GM19467 (cell line): ENCODE measurements at regions not wholly inside any gene's neighbourhood (a gene's known extent, or its start where the extent isn't known, plus 50 kb on each side); places are given as distances from the start of the nearest gene placed in this dataset.

Experiments
- ATAC-seq: cut with Tn5 transposase; IDR thresholded peaks from one replicate; pipeline ENCODE4 v1.9.1; 2021; ENCODE audit warnings: mild to moderate bottlenecking, moderate library complexity; ENCODE audit not compliant: unreplicated experiment

DNA sequence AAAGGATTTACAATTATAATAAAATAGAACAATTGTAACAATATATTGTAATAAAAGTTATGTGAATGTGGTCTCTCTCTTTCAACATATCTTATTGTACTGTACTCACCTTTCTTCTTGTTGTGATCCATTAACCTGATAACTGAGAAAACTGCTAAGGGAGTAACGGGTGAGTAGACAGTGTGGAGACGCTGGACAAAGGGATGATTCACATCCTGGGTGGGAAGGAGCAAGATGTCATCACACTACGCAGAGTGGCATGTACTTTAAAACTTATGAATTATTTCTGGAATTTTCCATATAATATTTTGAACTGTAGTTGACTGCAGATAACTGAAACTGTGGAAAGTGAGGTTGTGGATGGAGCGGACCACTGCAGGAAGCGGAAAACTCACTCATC lies 91.2 kb upstream of the PLPP4 start:
- no peak for ATAC-seq

GRCh38 chr10:120367341-120367740 lies 89.7 kb upstream of the PLPP4 start:
- no peak for ATAC-seq

DNA sequence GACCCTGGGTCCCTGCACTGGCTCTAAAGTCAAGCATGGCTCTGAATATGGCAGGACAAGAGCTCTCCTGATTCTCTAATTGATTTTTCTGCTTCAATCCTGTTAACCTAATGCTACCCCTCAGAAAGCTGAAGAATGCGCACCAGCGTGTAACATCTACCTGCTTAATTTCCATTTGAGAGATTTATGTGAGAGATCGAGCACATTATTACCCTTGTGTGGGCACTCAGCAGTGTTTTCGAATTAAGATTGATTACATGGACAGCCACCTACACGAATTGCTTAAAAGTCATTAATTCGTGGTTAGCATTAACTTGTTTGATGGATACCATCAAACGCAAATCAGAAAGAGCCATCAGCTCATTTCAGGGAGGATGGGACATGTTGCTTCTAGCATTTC lies 88.7 kb upstream of the PLPP4 start:
- ATAC-seq = no peak

DNA sequence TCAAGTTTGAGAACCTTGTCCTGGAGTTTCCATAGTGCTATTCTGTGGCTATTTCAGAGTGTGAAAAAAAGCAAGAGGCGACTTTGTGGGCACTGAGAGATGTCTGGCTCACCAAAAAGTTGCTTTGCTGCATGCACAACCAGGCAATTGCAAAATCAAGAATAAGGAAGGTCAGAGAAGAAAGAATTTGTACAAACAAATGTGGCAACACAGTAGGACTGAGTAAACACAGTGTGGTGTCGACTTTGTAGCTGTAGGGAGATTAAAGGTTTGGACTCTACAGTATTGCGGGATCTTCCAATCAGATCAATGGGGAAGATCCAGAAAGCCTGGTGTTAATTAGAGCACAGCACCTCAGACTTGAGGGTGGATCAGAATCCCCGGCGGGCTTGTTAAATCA lies 88.1 kb upstream of the PLPP4 start:
- ATAC-seq = no peak

DNA sequence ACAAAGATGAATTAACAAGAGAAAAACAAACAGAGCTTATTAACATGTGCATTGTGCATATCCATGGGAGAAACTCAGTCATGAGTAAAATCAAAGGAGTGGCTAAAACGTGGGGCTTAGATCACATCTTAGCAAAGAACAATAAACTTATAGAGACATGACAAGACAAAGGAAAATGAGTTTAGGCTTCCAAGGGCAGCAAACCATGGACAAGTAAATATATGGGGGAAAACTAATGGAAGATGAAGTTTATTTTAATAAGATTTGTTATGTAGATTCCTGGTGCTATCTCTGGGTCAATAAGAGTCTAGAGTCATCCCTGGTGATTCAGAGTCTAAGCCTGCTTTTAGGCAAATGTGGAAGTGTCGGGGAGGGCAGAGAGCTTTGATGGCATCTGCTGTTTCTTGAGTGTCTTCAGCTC lies 87.2 kb upstream of the PLPP4 start:
- no peak for ATAC-seq

GRCh38 chr10:120371856-120372255 lies 85.2 kb upstream of the PLPP4 start:
- no peak for ATAC-seq

- no peak for ATAC-seq
These were observed 84.1 kb upstream of the PLPP4 start for GRCh38 chr10:120372917-120373316.

GRCh38 chr10:120375666-120376065 lies 81.4 kb upstream of the PLPP4 start:
- ATAC-seq = no peak

- ATAC-seq = no peak
These were observed 75.1 kb upstream of the PLPP4 start for GRCh38 chr10:120381931-120382330.

DNA sequence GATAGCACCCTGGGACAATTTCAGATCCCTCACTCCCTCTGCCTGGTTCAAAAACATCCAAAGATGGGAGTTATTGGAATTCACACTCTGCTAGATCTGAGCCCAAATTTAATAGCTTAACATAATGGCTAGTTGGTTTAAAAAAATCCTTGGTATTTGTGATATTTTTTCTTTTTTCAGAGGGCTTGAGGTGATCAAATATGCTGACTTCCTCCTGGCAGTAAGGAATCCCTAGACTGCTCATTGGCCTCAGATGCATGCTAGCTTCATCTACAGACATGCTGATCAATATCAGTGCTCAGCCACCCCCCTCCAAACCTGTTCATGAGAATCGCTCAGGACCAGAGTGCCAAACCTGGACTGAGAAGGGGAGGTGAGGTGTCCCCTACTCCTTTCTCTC lies 74.7 kb upstream of the PLPP4 start:
- no peak for ATAC-seq

- ATAC-seq = no peak
These were observed 71.0 kb upstream of the PLPP4 start for GRCh38 chr10:120385992-120386391.

DNA sequence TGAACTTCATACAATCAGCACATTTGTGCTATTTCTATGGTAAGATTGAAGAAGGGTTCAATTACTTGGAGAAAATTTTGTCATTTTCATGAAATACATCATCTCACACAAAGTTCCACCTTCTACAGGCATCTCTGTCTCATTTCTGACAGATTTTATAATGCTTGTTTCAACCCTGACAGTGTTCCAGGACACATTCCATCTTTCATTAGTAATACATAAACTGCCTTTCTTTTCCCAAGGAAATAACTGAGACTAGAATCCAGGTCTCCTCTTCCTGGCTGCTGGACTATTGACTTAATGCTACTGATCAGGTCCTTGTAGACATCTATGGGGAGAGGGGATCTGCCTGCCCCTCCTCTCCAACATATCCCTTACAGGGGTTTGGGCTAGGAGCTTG lies 70.1 kb upstream of the PLPP4 start:
- no peak for ATAC-seq

DNA sequence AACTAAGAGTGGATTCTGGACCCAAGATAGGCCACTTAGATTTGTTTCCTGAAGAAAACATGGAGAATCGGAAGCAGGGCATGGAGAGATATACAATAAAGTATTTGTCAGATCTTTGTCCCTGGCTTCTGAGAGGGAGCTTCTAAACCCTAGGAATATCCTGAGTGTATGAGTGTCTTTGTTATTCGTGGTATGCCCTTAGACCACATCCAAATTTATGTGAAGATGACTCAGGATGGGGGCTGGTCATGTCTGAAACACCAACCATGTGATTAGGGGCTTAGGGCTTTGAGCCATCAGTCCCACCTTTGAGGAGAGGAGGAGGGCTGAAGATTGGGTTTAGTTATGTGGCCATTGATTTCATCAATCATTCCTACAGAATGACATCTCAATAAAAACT lies 69.7 kb upstream of the PLPP4 start:
- no peak for ATAC-seq

- ATAC-seq = no peak
These were observed 64.8 kb upstream of the PLPP4 start for GRCh38 chr10:120392245-120392644.

DNA sequence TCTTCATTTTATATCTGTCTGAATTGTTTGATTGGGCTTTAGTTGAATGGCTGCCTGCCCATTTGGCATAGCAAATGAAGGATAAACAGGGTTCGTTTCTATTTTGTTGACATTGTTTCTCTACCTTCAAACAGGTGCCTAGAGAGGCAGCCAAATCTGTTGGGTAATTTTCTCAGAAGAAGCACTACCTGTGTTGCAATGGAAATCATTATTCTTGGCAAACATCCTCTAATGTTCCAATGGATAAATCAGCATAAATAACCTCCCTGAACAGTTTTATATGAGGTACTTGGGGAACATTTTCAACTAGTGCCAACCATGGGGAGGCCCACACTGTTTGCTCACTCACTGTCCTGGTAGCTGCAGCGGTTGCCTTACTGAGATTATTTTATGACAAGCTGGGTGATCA lies 64.4 kb upstream of the PLPP4 start:
- no peak for ATAC-seq

- no peak for ATAC-seq
These were observed 62.6 kb upstream of the PLPP4 start for GRCh38 chr10:120394446-120394845.

DNA sequence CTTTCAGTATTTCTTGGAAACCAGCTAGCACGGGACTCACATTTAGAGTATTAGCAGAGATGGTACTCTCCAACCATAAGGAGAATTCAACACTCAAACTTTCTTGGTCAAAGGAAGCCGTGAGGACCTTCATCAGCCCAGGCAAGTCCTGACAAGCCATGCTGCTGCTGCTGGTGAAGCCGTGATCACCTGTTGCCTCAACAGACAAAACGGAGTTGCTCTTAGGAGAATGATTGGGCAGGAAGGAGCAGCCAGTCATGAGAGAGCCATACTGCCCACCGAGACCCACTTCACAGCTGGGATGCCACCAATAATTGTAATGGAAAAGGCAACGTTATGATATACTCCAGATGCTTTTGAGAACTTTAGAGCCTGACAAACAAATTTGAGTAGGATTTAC lies 60.8 kb upstream of the PLPP4 start:
- no peak for ATAC-seq

DNA sequence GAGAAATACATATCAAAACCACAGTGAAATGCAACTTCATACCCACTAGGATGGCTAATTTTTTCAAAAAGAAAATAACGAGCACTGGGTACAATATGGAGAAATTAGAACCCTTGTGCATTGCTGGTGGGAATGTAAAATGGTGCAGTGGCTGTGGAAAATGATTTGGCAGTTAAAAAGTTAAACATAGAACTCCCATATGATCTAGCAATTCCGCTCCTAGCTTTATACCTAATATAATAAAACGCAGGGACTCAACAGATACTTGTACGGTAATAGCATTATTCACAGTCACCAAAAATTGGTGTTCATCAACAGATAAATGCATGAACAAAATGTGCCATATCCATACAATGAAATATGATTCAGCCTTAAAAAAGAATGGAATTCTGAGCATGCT lies 58.8 kb upstream of the PLPP4 start:
- no peak for ATAC-seq

DNA sequence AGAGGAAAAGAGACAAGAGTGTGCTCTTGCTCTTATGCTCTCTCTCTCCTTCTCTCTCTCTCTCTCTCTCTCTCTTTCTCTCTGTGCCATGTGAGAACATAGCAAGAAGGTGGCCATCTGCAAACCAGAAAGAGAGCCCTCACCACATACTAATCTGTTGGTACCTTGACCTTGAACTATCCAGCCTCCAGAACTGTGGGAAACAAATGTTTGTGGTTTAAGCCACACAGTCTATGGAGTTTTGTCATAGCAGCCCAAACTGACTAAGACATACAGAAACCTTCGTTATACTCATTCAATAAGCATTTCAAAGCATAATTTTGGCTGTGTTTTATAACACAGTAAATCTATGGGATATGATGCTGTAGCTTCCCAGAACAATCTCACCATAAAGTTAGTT lies 56.4 kb upstream of the PLPP4 start:
- no peak for ATAC-seq

- ATAC-seq = no peak
These were observed 54.8 kb upstream of the PLPP4 start for GRCh38 chr10:120402147-120402766.

GRCh38 chr10:120403109-120403508 lies 53.9 kb upstream of the PLPP4 start:
- ATAC-seq = no peak

DNA sequence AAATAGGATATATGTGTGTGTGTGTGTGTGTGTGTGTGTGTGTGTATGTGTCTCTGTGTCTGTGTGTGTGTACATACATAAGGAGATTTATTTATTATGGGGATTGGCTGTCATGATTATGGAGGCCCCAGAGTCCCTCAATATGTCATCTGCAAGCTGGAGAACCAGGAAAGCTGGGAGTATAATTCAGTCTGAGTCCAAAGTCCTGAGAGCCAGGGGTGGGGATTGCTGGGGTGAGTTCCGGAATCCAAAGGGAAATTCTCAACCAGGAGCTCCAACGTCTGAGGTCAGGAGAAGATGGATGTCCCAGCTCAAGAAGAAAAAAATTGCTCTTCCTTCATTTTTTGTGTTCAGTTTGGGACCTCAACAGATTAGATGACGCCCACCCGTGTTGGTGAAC lies 50.7 kb upstream of the PLPP4 start:
- no peak for ATAC-seq
